Natural killer cell treated with Interleukin-12 subunit alpha and Interleukin-12 subunit beta and Interleukin-15 and Interleukin-18, amount 100 ng/mL, for 72 hours (primary cell): ENCODE measurements at regions not wholly inside any gene's neighbourhood (a gene's known extent, or its start where the extent isn't known, plus 50 kb on each side); places are given as distances from the start of the nearest gene placed in this dataset.

ENCODE experiments used
- ATAC-seq, 2 donors: fragments of 150-1000 bp; cut with Tn5 transposase in 1 of 2; sonication (Bioruptor Pico), chemical (Tn5 transposase) in 1 of 2; 2 replicates each; pipeline ENCODE4 v1.10.0; 2021
- DNase-seq: peaks from one replicate; pipeline ENCODE4 v3.0.0; 2022; ENCODE audit warnings: low spot score
- H3K27ac Mint-ChIP-seq, 2 donors: 1 replicate in 1 of 2; 2 replicates in 1 of 2; pipeline ENCODE4 v1.8.0; 2022; ENCODE audit warnings: mixed read lengths in 2 of 2, mild to moderate bottlenecking in 1 of 2, moderate library complexity in 1 of 2
- H3K27me3 Mint-ChIP-seq, 2 donors: 1 replicate in 1 of 2; 2 replicates in 1 of 2; pipeline ENCODE4 v1.8.0; 2022; ENCODE audit warnings: mixed read lengths in 2 of 2
- H3K36me3 Mint-ChIP-seq: one replicate; pipeline ENCODE4 v1.8.0; 2022; ENCODE audit warnings: mixed read lengths
- H3K4me1 Mint-ChIP-seq, 2 donors: 1 replicate in 1 of 2; 2 replicates in 1 of 2; pipeline ENCODE4 v1.8.0; 2022; ENCODE audit warnings: low read depth in 2 of 2, mixed read lengths in 2 of 2, mild to moderate bottlenecking in 1 of 2
- H3K4me3 Mint-ChIP-seq: one replicate; pipeline ENCODE4 v1.8.0; 2022; ENCODE audit warnings: mixed read lengths
- H3K9me3 Mint-ChIP-seq: 2 replicates; pipeline ENCODE4 v1.8.0; 2022; ENCODE audit warnings: mixed read lengths

- Mint-ChIP-seq H3K27ac (no peak overlapping the region), H3K27me3 (no peaks in the 10 kb centered on the region), H3K4me3 (no peak overlapping the region), H3K36me3 (no peaks in the 10 kb centered on the region), H3K9me3 (no peaks in the 10 kb centered on the region), H3K4me1 (no peaks in the 10 kb centered on the region)
- ATAC-seq (no peak), DNase-seq (no peak)
These were observed 57.7 kb downstream of the LRRC30 start for GRCh38 chr18:7288544-7288943.

GRCh38 chr18:7290077-7290476 is 59.2 kb downstream of the LRRC30 start:
- ATAC-seq, result no peak
- H3K27ac Mint-ChIP-seq, result no peak overlapping the region
- no peak overlapping the region for H3K4me3 Mint-ChIP-seq
- H3K9me3 Mint-ChIP-seq, result peaks cover 8% of the 10 kb centered on the region
- H3K4me1 Mint-ChIP-seq, result no peaks in the 10 kb centered on the region
- no peaks in the 10 kb centered on the region for H3K36me3 Mint-ChIP-seq
- H3K27me3 Mint-ChIP-seq, result no peaks in the 10 kb centered on the region
- DNase-seq, result no peak

GRCh38 chr18:7291046-7291445 is 60.2 kb downstream of the LRRC30 start:
- Mint-ChIP-seq H3K27me3 (no peaks in the 10 kb centered on the region), H3K9me3 (peaks cover 8% of the 10 kb centered on the region), H3K4me3 (no peak overlapping the region), H3K36me3 (peaks cover 5% of the 10 kb centered on the region), H3K4me1 (no peaks in the 10 kb centered on the region), H3K27ac (no peak overlapping the region)
- ATAC-seq (peak in 1 of 2 donors; percentile 43), DNase-seq (no peak)

GRCh38 chr18:7298149-7298548 is 67.3 kb downstream of the LRRC30 start:
- H3K27me3 Mint-ChIP-seq, result no peaks in the 10 kb centered on the region
- no peak overlapping the region for H3K4me3 Mint-ChIP-seq
- H3K9me3 Mint-ChIP-seq, result peaks cover 11% of the 10 kb centered on the region
- H3K4me1 Mint-ChIP-seq, result no peaks in the 10 kb centered on the region
- H3K36me3 Mint-ChIP-seq, result peaks cover 17% of the 10 kb centered on the region
- no peak for DNase-seq
- no peak overlapping the region for H3K27ac Mint-ChIP-seq
- ATAC-seq, result no peak

GRCh38 chr18:7301094-7301493 is 70.2 kb downstream of the LRRC30 start:
- H3K27me3 Mint-ChIP-seq, result no peaks in the 10 kb centered on the region
- H3K4me1 Mint-ChIP-seq, result no peaks in the 10 kb centered on the region
- H3K9me3 Mint-ChIP-seq, result peaks cover 7% of the 10 kb centered on the region
- no peak overlapping the region for H3K4me3 Mint-ChIP-seq
- DNase-seq (no peak), ATAC-seq (no peak)
- H3K36me3 Mint-ChIP-seq, result peaks cover 11% of the 10 kb centered on the region
- no peak overlapping the region for H3K27ac Mint-ChIP-seq

- Mint-ChIP-seq H3K4me3 (no peak overlapping the region), H3K27ac (no peak overlapping the region), H3K9me3 (peaks cover 7% of the 10 kb centered on the region), H3K36me3 (peaks cover 8% of the 10 kb centered on the region), H3K4me1 (no peaks in the 10 kb centered on the region), H3K27me3 (no peaks in the 10 kb centered on the region)
- DNase-seq (no peak), ATAC-seq (no peak)
These were observed 72.6 kb downstream of the LRRC30 start for GRCh38 chr18:7303316-7304060.

- no peak for ATAC-seq
These were observed 73.1 kb downstream of the LRRC30 start for GRCh38 chr18:7304061-7304370.

GRCh38 chr18:7305416-7305815 is 74.5 kb downstream of the LRRC30 start:
- H3K4me3 Mint-ChIP-seq, result no peak overlapping the region
- H3K27ac Mint-ChIP-seq, result no peak overlapping the region
- DNase-seq (no peak), ATAC-seq (no peak)
- H3K9me3 Mint-ChIP-seq, result peaks cover 7% of the 10 kb centered on the region
- no peaks in the 10 kb centered on the region for H3K36me3 Mint-ChIP-seq
- no peaks in the 10 kb centered on the region for H3K27me3 Mint-ChIP-seq
- H3K4me1 Mint-ChIP-seq, result no peaks in the 10 kb centered on the region

More at GRCh38 chr18:7304061-7304370, 73.1 kb downstream of the LRRC30 start:
- Mint-ChIP-seq H3K9me3 (peaks cover 7% of the 10 kb centered on the region), H3K27ac (no peak overlapping the region), H3K4me1 (no peaks in the 10 kb centered on the region), H3K36me3 (peaks cover 8% of the 10 kb centered on the region), H3K4me3 (no peak overlapping the region), H3K27me3 (no peaks in the 10 kb centered on the region)
- no peak for DNase-seq

- Mint-ChIP-seq H3K27ac (no peak overlapping the region), H3K27me3 (no peaks in the 10 kb centered on the region), H3K4me3 (no peak overlapping the region), H3K36me3 (no peaks in the 10 kb centered on the region), H3K4me1 (no peaks in the 10 kb centered on the region), H3K9me3 (peaks cover 7% of the 10 kb centered on the region)
- no peak for DNase-seq
- ATAC-seq, result no peak
These were observed 76.1 kb downstream of the LRRC30 start for GRCh38 chr18:7307030-7307429.

GRCh38 chr18:7307526-7307925 is 76.6 kb downstream of the LRRC30 start:
- no peaks in the 10 kb centered on the region for H3K27me3 Mint-ChIP-seq
- DNase-seq (no peak), ATAC-seq (peak in 1 of 2 donors; percentile 50)
- H3K4me3 Mint-ChIP-seq, result no peak overlapping the region
- H3K4me1 Mint-ChIP-seq, result no peaks in the 10 kb centered on the region
- H3K27ac Mint-ChIP-seq, result no peak overlapping the region
- H3K36me3 Mint-ChIP-seq, result no peaks in the 10 kb centered on the region
- peaks cover 7% of the 10 kb centered on the region for H3K9me3 Mint-ChIP-seq

- no peak overlapping the region for H3K27ac Mint-ChIP-seq
- ATAC-seq, result peak in 1 of 2 donors; percentile 32
These were observed 86.9 kb downstream of the LRRC30 start for GRCh38 chr18:7317804-7318231.

GRCh38 chr18:7319161-7319560 is 88.3 kb downstream of the LRRC30 start:
- Mint-ChIP-seq H3K4me3 (no peak overlapping the region), H3K9me3 (peaks cover 5% of the 10 kb centered on the region), H3K36me3 (no peaks in the 10 kb centered on the region), H3K4me1 (no peaks in the 10 kb centered on the region), H3K27me3 (no peaks in the 10 kb centered on the region), H3K27ac (no peak overlapping the region)
- DNase-seq (no peak), ATAC-seq (no peak)

More at GRCh38 chr18:7317804-7318231, 86.9 kb downstream of the LRRC30 start:
- DNase-seq, result no peak
- Mint-ChIP-seq H3K4me1 (no peaks in the 10 kb centered on the region), H3K4me3 (no peak overlapping the region), H3K36me3 (no peaks in the 10 kb centered on the region), H3K9me3 (peaks cover 5% of the 10 kb centered on the region), H3K27me3 (no peaks in the 10 kb centered on the region)

GRCh38 chr18:7321831-7322230 is 90.9 kb downstream of the LRRC30 start:
- H3K4me1 Mint-ChIP-seq, result no peaks in the 10 kb centered on the region
- no peaks in the 10 kb centered on the region for H3K27me3 Mint-ChIP-seq
- no peaks in the 10 kb centered on the region for H3K36me3 Mint-ChIP-seq
- ATAC-seq, result no peak
- H3K27ac Mint-ChIP-seq, result no peak overlapping the region
- H3K9me3 Mint-ChIP-seq, result peaks cover 5% of the 10 kb centered on the region
- no peak for DNase-seq
- H3K4me3 Mint-ChIP-seq, result no peak overlapping the region

GRCh38 chr18:7322817-7323485 is 92.1 kb downstream of the LRRC30 start:
- Mint-ChIP-seq H3K4me3 (no peak overlapping the region), H3K27ac (no peak overlapping the region), H3K4me1 (no peaks in the 10 kb centered on the region), H3K27me3 (no peaks in the 10 kb centered on the region), H3K36me3 (no peaks in the 10 kb centered on the region), H3K9me3 (peaks cover 7% of the 10 kb centered on the region)
- ATAC-seq (no peak), DNase-seq (no peak)

- Mint-ChIP-seq H3K27me3 (no peaks in the 10 kb centered on the region), H3K4me1 (no peaks in the 10 kb centered on the region), H3K27ac (no peak overlapping the region), H3K36me3 (no peaks in the 10 kb centered on the region), H3K9me3 (peaks cover 7% of the 10 kb centered on the region), H3K4me3 (no peak overlapping the region)
- ATAC-seq (no peak), DNase-seq (no peak)
These were observed 94.2 kb downstream of the LRRC30 start for GRCh38 chr18:7325126-7325430.
